ENCODE measurements at regions not wholly inside any gene's neighbourhood (a gene's known extent, or its start where the extent isn't known, plus 50 kb on each side); places are given as distances from the start of the nearest gene placed in this dataset.
A peak's percentile ranks its signal among the peaks of the same experiment; 100 is the strongest.

- TF ChIP-seq CTCF (conservative IDR thresholded peaks at IDR 0.05) = no peak
- H3K27ac ChIP-seq = no peak overlapping the region
Measured at GRCh38 chr4:188221090-188221489, 81.8 kb downstream of the TRIML1 start.

GRCh38 chr4:188228279-188228678, 89.0 kb downstream of the TRIML1 start:
- TF ChIP-seq CTCF (conservative IDR thresholded peaks at IDR 0.05) = no peak

GRCh38 chr4:188232428-188232827, 93.2 kb downstream of the TRIML1 start:
- H3K27ac ChIP-seq = no peak overlapping the region
- TF ChIP-seq CTCF (conservative IDR thresholded peaks at IDR 0.05) = no peak

More at GRCh38 chr4:188228279-188228678, 89.0 kb downstream of the TRIML1 start:
- H3K27ac ChIP-seq = no peak overlapping the region

GRCh38 chr4:188242041-188242440, 102.8 kb downstream of the TRIML1 start:
- no peak overlapping the region for H3K27ac ChIP-seq
- TF ChIP-seq CTCF (conservative IDR thresholded peaks at IDR 0.05) = no peak

- H3K27ac ChIP-seq = no peak overlapping the region
- TF ChIP-seq CTCF (conservative IDR thresholded peaks at IDR 0.05) = no peak
Measured at GRCh38 chr4:188245651-188246050, 106.4 kb downstream of the TRIML1 start.

GRCh38 chr4:188246488-188246887, 107.2 kb downstream of the TRIML1 start:
- TF ChIP-seq CTCF (conservative IDR thresholded peaks at IDR 0.05) = 0 out of 2 replicates have a peak, but pooled peaks have one; percentile 10
- no peak overlapping the region for H3K27ac ChIP-seq

GRCh38 chr4:188254211-188254610, 115.0 kb downstream of the TRIML1 start:
- TF ChIP-seq CTCF (conservative IDR thresholded peaks at IDR 0.05) = no peak
- no peak overlapping the region for H3K27ac ChIP-seq

- no peak overlapping the region for H3K27ac ChIP-seq
- no peak for TF ChIP-seq CTCF (conservative IDR thresholded peaks at IDR 0.05)
Measured at GRCh38 chr4:188262464-188262863, 123.2 kb downstream of the TRIML1 start.

Measured in VCaP (cell line).